ENCODE measurements at regions not wholly inside any gene's neighbourhood (a gene's known extent, or its start where the extent isn't known, plus 50 kb on each side); places are given as distances from the start of the nearest gene placed in this dataset.

- no peaks in the 10 kb centered on the region for H3K27me3 ChIP-seq (replicated peaks; ENCODE audit: insufficient read depth)
- no peak overlapping the region for H3K27ac ChIP-seq
- ATAC-seq (ENCODE audit: insufficient number of reproducible peaks, low FRiP score, low read depth), result no peak
- H3K4me3 ChIP-seq, result no peak overlapping the region
- H3K9me3 ChIP-seq, result no peaks in the 10 kb centered on the region
- H3K36me3 ChIP-seq, result no peaks in the 10 kb centered on the region
- DNase-seq (ENCODE audit: low spot score), result no peak
- no peaks in the 10 kb centered on the region for H3K4me1 ChIP-seq (ENCODE audit: control insufficient read depth in 1 of 2, low read depth in 2 of 2)
- TF ChIP-seq, protein P1, sequence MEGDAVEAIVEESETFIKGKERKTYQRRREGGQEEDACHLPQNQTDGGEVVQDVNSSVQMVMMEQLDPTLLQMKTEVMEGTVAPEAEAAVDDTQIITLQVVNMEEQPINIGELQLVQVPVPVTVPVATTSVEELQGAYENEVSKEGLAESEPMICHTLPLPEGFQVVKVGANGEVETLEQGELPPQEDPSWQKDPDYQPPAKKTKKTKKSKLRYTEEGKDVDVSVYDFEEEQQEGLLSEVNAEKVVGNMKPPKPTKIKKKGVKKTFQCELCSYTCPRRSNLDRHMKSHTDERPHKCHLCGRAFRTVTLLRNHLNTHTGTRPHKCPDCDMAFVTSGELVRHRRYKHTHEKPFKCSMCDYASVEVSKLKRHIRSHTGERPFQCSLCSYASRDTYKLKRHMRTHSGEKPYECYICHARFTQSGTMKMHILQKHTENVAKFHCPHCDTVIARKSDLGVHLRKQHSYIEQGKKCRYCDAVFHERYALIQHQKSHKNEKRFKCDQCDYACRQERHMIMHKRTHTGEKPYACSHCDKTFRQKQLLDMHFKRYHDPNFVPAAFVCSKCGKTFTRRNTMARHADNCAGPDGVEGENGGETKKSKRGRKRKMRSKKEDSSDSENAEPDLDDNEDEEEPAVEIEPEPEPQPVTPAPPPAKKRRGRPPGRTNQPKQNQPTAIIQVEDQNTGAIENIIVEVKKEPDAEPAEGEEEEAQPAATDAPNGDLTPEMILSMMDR (IDR thresholded peaks at IDR 0.05), result no peak
Observed at GRCh38 chr12:127292736-127293135, 974.2 kb upstream of the TMEM132C start.

- ATAC-seq (ENCODE audit: insufficient number of reproducible peaks, low FRiP score, low read depth) (no peak), DNase-seq (ENCODE audit: low spot score) (no peak)
- Histone ChIP-seq H3K27ac (no peak overlapping the region), H3K9me3 (no peaks in the 10 kb centered on the region), H3K27me3 (replicated peaks; ENCODE audit: insufficient read depth) (no peaks in the 10 kb centered on the region), H3K36me3 (no peaks in the 10 kb centered on the region), H3K4me3 (no peak overlapping the region), H3K4me1 (ENCODE audit: control insufficient read depth in 1 of 2, low read depth in 2 of 2) (no peaks in the 10 kb centered on the region)
- TF ChIP-seq, protein P1 (IDR thresholded peaks at IDR 0.05), result no peak
Observed at GRCh38 chr12:127293507-127294310, 973.3 kb upstream of the TMEM132C start.

DNA sequence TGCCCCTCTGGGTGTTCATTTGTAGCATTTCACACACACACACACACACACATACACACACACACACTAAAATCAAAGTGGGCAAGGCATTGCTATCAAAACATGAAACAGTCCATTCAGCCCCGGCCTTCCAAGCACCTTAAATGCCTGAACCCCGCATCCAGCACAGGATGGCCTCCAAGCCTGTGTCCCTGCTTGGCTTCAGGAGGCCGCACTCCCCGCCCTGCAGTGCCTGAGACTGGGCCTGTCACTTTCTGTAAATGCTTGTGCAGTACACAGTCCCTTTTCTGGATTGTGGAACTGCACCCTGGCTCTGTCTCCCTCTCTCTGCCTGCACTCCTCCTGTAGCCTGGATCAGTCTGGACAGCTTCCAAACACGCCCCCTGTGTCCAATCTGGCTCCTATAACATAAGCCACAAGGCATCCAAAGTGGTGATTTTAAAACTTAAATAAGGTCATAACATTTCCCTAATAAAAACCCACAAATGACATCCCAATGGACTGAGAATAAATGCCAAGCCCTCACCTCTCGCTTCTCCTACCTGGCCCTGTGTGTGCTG is 972.2 kb upstream of the TMEM132C start:
- TF ChIP-seq, protein P1 (IDR thresholded peaks at IDR 0.05), result no peak
- Histone ChIP-seq H3K27ac (no peak overlapping the region), H3K4me1 (ENCODE audit: control insufficient read depth in 1 of 2, low read depth in 2 of 2) (no peaks in the 10 kb centered on the region), H3K27me3 (replicated peaks; ENCODE audit: insufficient read depth) (no peaks in the 10 kb centered on the region), H3K4me3 (no peak overlapping the region), H3K9me3 (no peaks in the 10 kb centered on the region), H3K36me3 (no peaks in the 10 kb centered on the region)
- no peak for ATAC-seq (ENCODE audit: insufficient number of reproducible peaks, low FRiP score, low read depth)
- DNase-seq (ENCODE audit: low spot score), result no peak

DNA sequence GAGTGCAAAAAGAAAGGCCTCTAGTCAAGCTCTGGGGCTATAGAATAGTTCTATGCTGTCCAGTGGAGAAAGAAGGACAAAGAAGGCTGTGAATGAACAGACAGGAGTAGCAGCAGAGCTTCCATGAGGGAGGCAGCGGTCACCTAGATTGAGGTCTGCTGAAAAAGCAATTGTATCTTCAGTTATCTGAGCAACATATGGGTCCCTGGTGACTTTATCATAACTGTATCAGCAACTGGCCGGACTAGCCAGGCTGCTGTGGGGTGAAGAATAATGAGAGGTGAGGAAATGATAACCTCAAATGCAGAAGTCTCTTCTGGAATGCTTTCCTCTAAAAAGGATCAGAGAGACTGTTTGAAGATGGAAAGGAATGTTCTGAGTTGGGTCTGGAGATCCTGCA is 971.3 kb upstream of the TMEM132C start:
- no peak for ATAC-seq (ENCODE audit: insufficient number of reproducible peaks, low FRiP score, low read depth)
- TF ChIP-seq, protein P1 (IDR thresholded peaks at IDR 0.05), result no peak
- no peaks in the 10 kb centered on the region for H3K9me3 ChIP-seq

DNA sequence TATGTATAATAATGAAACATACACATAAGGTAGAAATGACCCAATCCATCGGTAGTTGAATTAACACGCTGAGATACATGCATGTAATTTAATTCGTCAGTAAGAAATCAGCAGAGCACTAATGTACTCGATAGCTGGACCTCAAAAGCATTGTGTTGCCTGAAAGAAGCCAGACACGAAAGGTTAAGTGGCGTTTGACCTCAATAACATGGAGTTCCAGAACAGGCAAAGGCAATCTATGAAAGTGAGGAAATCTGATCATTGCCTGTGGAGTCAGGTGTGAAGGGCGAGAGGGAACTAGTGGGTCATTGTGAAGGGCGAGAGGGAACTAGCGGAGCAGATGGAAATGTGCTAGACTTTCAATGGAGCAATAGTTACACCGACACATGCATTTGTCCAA is 970.4 kb upstream of the TMEM132C start:
- TF ChIP-seq, protein P1 (IDR thresholded peaks at IDR 0.05), result no peak
- Histone ChIP-seq H3K27me3 (replicated peaks; ENCODE audit: insufficient read depth) (no peaks in the 10 kb centered on the region), H3K27ac (no peak overlapping the region), H3K36me3 (no peaks in the 10 kb centered on the region), H3K4me3 (no peak overlapping the region), H3K4me1 (ENCODE audit: control insufficient read depth in 1 of 2, low read depth in 2 of 2) (no peaks in the 10 kb centered on the region), H3K9me3 (no peaks in the 10 kb centered on the region)
- ATAC-seq (ENCODE audit: insufficient number of reproducible peaks, low FRiP score, low read depth), result no peak
- no peak for DNase-seq (ENCODE audit: low spot score)

More for the DNA sequence above, 971.3 kb upstream of the TMEM132C start:
- Histone ChIP-seq H3K4me3 (no peak overlapping the region), H3K27me3 (replicated peaks; ENCODE audit: insufficient read depth) (no peaks in the 10 kb centered on the region), H3K27ac (no peak overlapping the region), H3K36me3 (no peaks in the 10 kb centered on the region), H3K4me1 (ENCODE audit: control insufficient read depth in 1 of 2, low read depth in 2 of 2) (no peaks in the 10 kb centered on the region)
- no peak for DNase-seq (ENCODE audit: low spot score)
